ENCODE measurements at regions not wholly inside any gene's neighbourhood (a gene's known extent, or its start where the extent isn't known, plus 50 kb on each side); places are given as distances from the start of the nearest gene placed in this dataset.
"Not testable (repeated sequence)": the region's sequence is repeated elsewhere in the genome, so short reads cannot be mapped to it uniquely, and the experiment has no call there.

- H3K4me1 ChIP-seq: no peaks in the 10 kb centered on the region
- no peak overlapping the region for H3K4me3 ChIP-seq
- no peak for DNase-seq (ENCODE audit: low spot score in 2 of 2)
- no peaks in the 10 kb centered on the region for H3K27me3 ChIP-seq
- no peaks in the 10 kb centered on the region for H3K36me3 ChIP-seq
- H3K9me3 ChIP-seq: no peaks in the 10 kb centered on the region
- no peak overlapping the region for H3K27ac ChIP-seq
- no peak for TF ChIP-seq CTCF (IDR thresholded peaks at IDR 0.05)
- TF ChIP-seq EP300 (IDR thresholded peaks at IDR 0.05): no peak
- no peak for TF ChIP-seq POLR2AphosphoS5 (IDR thresholded peaks at IDR 0.05)
- TF ChIP-seq POLR2A (IDR thresholded peaks at IDR 0.05): no peak
- 45% methylated on average over 1 of the region's 1 CpG for WGBS
Observed at GRCh38 chr4:72857216-72857615, 212.3 kb downstream of the COX18 start.

GRCh38 chr4:72846280-72847111, 223.0 kb downstream of the COX18 start:
- Histone ChIP-seq H3K27ac (no peak overlapping the region), H3K4me3 (no peak overlapping the region), H3K36me3 (no peaks in the 10 kb centered on the region), H3K4me1 (no peaks in the 10 kb centered on the region), H3K9me3 (no peaks in the 10 kb centered on the region), H3K27me3 (no peaks in the 10 kb centered on the region)
- TF ChIP-seq POLR2A (IDR thresholded peaks at IDR 0.05) (no peak), EP300 (IDR thresholded peaks at IDR 0.05) (no peak), CTCF (IDR thresholded peaks at IDR 0.05) (no peak), POLR2AphosphoS5 (IDR thresholded peaks at IDR 0.05) (no peak)
- no peak for DNase-seq (ENCODE audit: low spot score in 2 of 2)
- 65% methylated on average over 12 of the region's 12 CpGs for WGBS

- Histone ChIP-seq H3K4me3 (no peak overlapping the region), H3K9me3 (no peaks in the 10 kb centered on the region), H3K27me3 (no peaks in the 10 kb centered on the region), H3K27ac (no peak overlapping the region), H3K36me3 (no peaks in the 10 kb centered on the region), H3K4me1 (no peaks in the 10 kb centered on the region)
- TF ChIP-seq POLR2A (IDR thresholded peaks at IDR 0.05) (no peak), CTCF (IDR thresholded peaks at IDR 0.05) (no peak), POLR2AphosphoS5 (IDR thresholded peaks at IDR 0.05) (no peak), EP300 (IDR thresholded peaks at IDR 0.05) (no peak)
- DNase-seq (ENCODE audit: low spot score in 2 of 2): no peak
Observed at GRCh38 chr4:72843466-72843865, 226.1 kb downstream of the COX18 start.

- Histone ChIP-seq H3K9me3 (no peaks in the 10 kb centered on the region), H3K4me1 (no peaks in the 10 kb centered on the region)
- TF ChIP-seq POLR2A (IDR thresholded peaks at IDR 0.05): no peak
- TF ChIP-seq EP300 (IDR thresholded peaks at IDR 0.05): no peak
- TF ChIP-seq CTCF (IDR thresholded peaks at IDR 0.05): no peak
- no peak for TF ChIP-seq POLR2AphosphoS5 (IDR thresholded peaks at IDR 0.05)
Observed at GRCh38 chr4:72842323-72842722, 227.2 kb downstream of the COX18 start.

GRCh38 chr4:72840166-72840565, 229.3 kb downstream of the COX18 start:
- not testable (repeated sequence) for H3K27ac ChIP-seq, H3K4me3 ChIP-seq
- 61% methylated on average over 1 of the region's 1 CpG for WGBS

More at GRCh38 chr4:72842323-72842722, 227.2 kb downstream of the COX18 start:
- Histone ChIP-seq H3K27ac (no peak overlapping the region), H3K27me3 (no peaks in the 10 kb centered on the region), H3K36me3 (no peaks in the 10 kb centered on the region), H3K4me3 (no peak overlapping the region)
- no peak for DNase-seq (ENCODE audit: low spot score in 2 of 2)

GRCh38 chr4:72828864-72829263, 240.7 kb downstream of the COX18 start:
- Histone ChIP-seq H3K9me3 (no peaks in the 10 kb centered on the region), H3K27ac (no peak overlapping the region), H3K36me3 (no peaks in the 10 kb centered on the region), H3K27me3 (no peaks in the 10 kb centered on the region), H3K4me3 (no peak overlapping the region), H3K4me1 (no peaks in the 10 kb centered on the region)
- WGBS: 93% methylated on average over 1 of the region's 1 CpG
- no peak for DNase-seq (ENCODE audit: low spot score in 2 of 2)
- TF ChIP-seq POLR2A (IDR thresholded peaks at IDR 0.05) (no peak), EP300 (IDR thresholded peaks at IDR 0.05) (no peak), CTCF (IDR thresholded peaks at IDR 0.05) (no peak), POLR2AphosphoS5 (IDR thresholded peaks at IDR 0.05) (no peak)

More at GRCh38 chr4:72840166-72840565, 229.3 kb downstream of the COX18 start:
- not testable (repeated sequence) for DNase-seq (ENCODE audit: low spot score in 2 of 2); H3K9me3 ChIP-seq; H3K4me1 ChIP-seq; H3K27me3 ChIP-seq; H3K36me3 ChIP-seq
